GM18502 (cell line): ENCODE measurements at regions not wholly inside any gene's neighbourhood (a gene's known extent, or its start where the extent isn't known, plus 50 kb on each side); places are given as distances from the start of the nearest gene placed in this dataset.

Experiments
- ATAC-seq: cut with Tn5 transposase; IDR thresholded peaks from one replicate; pipeline ENCODE4 v1.9.1; 2021; ENCODE audit warnings: mild to moderate bottlenecking; ENCODE audit not compliant: unreplicated experiment, poor library complexity

GRCh38 chr2:8254791-8255447 is 426.9 kb upstream of the ID2 start:
- ATAC-seq = no peak

GRCh38 chr2:8255448-8255800 is 426.4 kb upstream of the ID2 start:
- no peak for ATAC-seq

- no peak for ATAC-seq
Measured at GRCh38 chr2:8256905-8257304, 425.0 kb upstream of the ID2 start.

- ATAC-seq = no peak
Measured at GRCh38 chr2:8257502-8257901, 424.4 kb upstream of the ID2 start.

- ATAC-seq = no peak
Measured at GRCh38 chr2:8258406-8258805, 423.4 kb upstream of the ID2 start.

GRCh38 chr2:8259106-8259840 is 422.6 kb upstream of the ID2 start:
- no peak for ATAC-seq

GRCh38 chr2:8259841-8260178 is 422.0 kb upstream of the ID2 start:
- no peak for ATAC-seq

GRCh38 chr2:8260213-8260612 is 421.6 kb upstream of the ID2 start:
- no peak for ATAC-seq

- ATAC-seq = no peak
Measured at GRCh38 chr2:8263901-8264300, 418.0 kb upstream of the ID2 start.

GRCh38 chr2:8264981-8265380 is 416.9 kb upstream of the ID2 start:
- no peak for ATAC-seq

GRCh38 chr2:8265476-8266226 is 416.2 kb upstream of the ID2 start:
- no peak for ATAC-seq

- ATAC-seq = no peak
Measured at GRCh38 chr2:8266563-8266962, 415.3 kb upstream of the ID2 start.

GRCh38 chr2:8267048-8267447 is 414.8 kb upstream of the ID2 start:
- no peak for ATAC-seq

GRCh38 chr2:8267721-8268120 is 414.1 kb upstream of the ID2 start:
- no peak for ATAC-seq

GRCh38 chr2:8268172-8268783 is 413.6 kb upstream of the ID2 start:
- no peak for ATAC-seq

- no peak for ATAC-seq
Measured at GRCh38 chr2:8270699-8271098, 411.2 kb upstream of the ID2 start.

- no peak for ATAC-seq
Measured at GRCh38 chr2:8271461-8271860, 410.4 kb upstream of the ID2 start.

GRCh38 chr2:8276026-8276425 is 405.8 kb upstream of the ID2 start:
- no peak for ATAC-seq

- peak; percentile 80 for ATAC-seq
Measured at GRCh38 chr2:8277921-8278571, 403.8 kb upstream of the ID2 start.

GRCh38 chr2:8278709-8279354 is 403.0 kb upstream of the ID2 start:
- ATAC-seq = no peak
